SK-N-SH (cell line): ENCODE measurements at regions not wholly inside any gene's neighbourhood (a gene's known extent, or its start where the extent isn't known, plus 50 kb on each side); places are given as distances from the start of the nearest gene placed in this dataset.

Experiments used
- CTCF ChIA-PET: fragments of 300-600, 350-600 bp; formaldehyde crosslinking; extraction: SDS; loops from one replicate; lab custom pipeline; 2021; lab: Yijun Ruan, JAX
- POLR2A ChIA-PET: fragments of 350-600 bp; sonication (Branson Sonifier 250); formaldehyde crosslinking; extraction: SDS; loops from one replicate; lab custom pipeline; 2020; ENCODE audit warnings: antibody characterized with exemption, inconsistent platforms; lab: Yijun Ruan, JAX
- DNase-seq: peaks from one replicate; pipeline ENCODE4 v3.0.0; 2012
- H2AFZ ChIP-seq: fragments of 200-600 bp; sonication (generic); 2 replicates; pipeline ENCODE4 v1.8.1; 2016; ENCODE audit warnings: antibody characterized with exemption, mild to moderate bottlenecking, low read depth
- H3F3A ChIP-seq: fragments of 200-600 bp; sonication (generic); replicated peaks from 2 replicates; pipeline ENCODE3; 2016; ENCODE audit warnings: antibody characterized with exemption, mild to moderate bottlenecking; ENCODE audit not compliant: insufficient read depth
- H3K27ac ChIP-seq, 2 experiments: fragments of 200-500 bp in 1 of 2; fragments of 200-600 bp in 1 of 2; sonication (Bioruptor generic) in 1 of 2; sonication (generic), shearing (Covaris generic) in 1 of 2; 2 replicates each; pipeline versions ENCODE4 v1.5.1 to v1.6.1; 2014 to 2016; ENCODE audit warnings: low read depth in 2 of 2, inconsistent platforms in 1 of 2, low read length in 1 of 2, mild to moderate bottlenecking in 1 of 2, mixed read lengths in 1 of 2
- H3K27me3 ChIP-seq: fragments of 200-600 bp; sonication (generic), shearing (Covaris generic); 2 replicates; pipeline ENCODE4 v1.6.1; 2016; ENCODE audit warnings: mixed run types; ENCODE audit not compliant: insufficient read depth
- H3K36me3 ChIP-seq, 2 experiments: fragments of 200-500 bp in 1 of 2; fragments of 200-600 bp in 1 of 2; sonication (Bioruptor generic) in 1 of 2; sonication (generic) in 1 of 2; replicated peaks in 1 of 2; 2 replicates each; pipeline versions ENCODE3 to v1.5.1; 2014 to 2016; ENCODE audit warnings: low read length in 1 of 2, mild to moderate bottlenecking in 1 of 2; ENCODE audit not compliant: insufficient read depth in 2 of 2, control insufficient read depth in 1 of 2
- H3K4me1 ChIP-seq, 2 experiments: fragments of 200-500 bp in 1 of 2; fragments of 200-600 bp in 1 of 2; sonication (Bioruptor generic) in 1 of 2; sonication (generic), shearing (Covaris generic) in 1 of 2; 2 replicates each; pipeline versions ENCODE4 v1.5.1 to v1.6.1; 2014 to 2016; ENCODE audit warnings: low read depth in 1 of 2, low read length in 1 of 2, mixed run types in 1 of 2; ENCODE audit not compliant: insufficient read depth in 2 of 2, control insufficient read depth in 1 of 2
- H3K4me2 ChIP-seq: fragments of 200-600 bp; sonication (generic), shearing (Covaris generic); 2 replicates; pipeline ENCODE4 v1.6.1; 2017; ENCODE audit warnings: mixed run types
- H3K4me3 ChIP-seq, 2 experiments: fragments of 200-500 bp in 1 of 2; fragments of 200-600 bp in 1 of 2; sonication (Bioruptor generic) in 1 of 2; sonication (generic), shearing (Covaris generic) in 1 of 2; 2 replicates each; pipeline versions ENCODE4 v1.5.1 to v1.8.1; 2014 to 2016; ENCODE audit warnings: low read depth in 2 of 2, inconsistent platforms in 1 of 2, low read length in 1 of 2, mild to moderate bottlenecking in 1 of 2, mixed read lengths in 1 of 2, moderate library complexity in 1 of 2
- H3K79me2 ChIP-seq: fragments of 200-600 bp; sonication (generic); 2 replicates; pipeline ENCODE4 v1.8.1; 2017; ENCODE audit warnings: mild to moderate bottlenecking; ENCODE audit not compliant: insufficient read depth
- H3K9ac ChIP-seq: fragments of 200-600 bp; sonication (generic); 2 replicates; pipeline ENCODE4 v1.6.1; 2017; ENCODE audit warnings: mixed run types
- H3K9me2 ChIP-seq: fragments of 200-600 bp; sonication (generic); 2 replicates; pipeline ENCODE4 v1.6.1; 2017; ENCODE audit warnings: mixed run types
- H3K9me3 ChIP-seq: fragments of 200-600 bp; sonication (generic); 2 replicates; pipeline ENCODE4 v1.6.1; 2017; ENCODE audit warnings: mixed run types, mild to moderate bottlenecking, moderate library complexity
- H4K20me1 ChIP-seq: fragments of 200-600 bp; sonication (generic); 2 replicates; pipeline ENCODE4 v1.6.1; 2017; ENCODE audit warnings: mild to moderate bottlenecking, mixed run types; ENCODE audit not compliant: insufficient read depth
- CHD2 ChIP-seq: fragments of 150-350 bp; IDR thresholded peaks from 2 replicates; pipeline ENCODE4 v1.6.1; 2018; ENCODE audit warnings: low read length; ENCODE audit not compliant: partially characterized antibody
- CTCF ChIP-seq: fragments of 200-600 bp; sonication (generic); IDR thresholded peaks from 2 replicates; pipeline ENCODE4 v1.6.1; 2017; ENCODE audit warnings: antibody characterized with exemption, mild to moderate bottlenecking, moderate library complexity
- ELF1 ChIP-seq: IDR thresholded peaks from 2 replicates; pipeline ENCODE4 v1.4.0; 2012
- EP300 ChIP-seq, 2 experiments: IDR thresholded peaks; 2 replicates each; pipeline versions ENCODE4 v1.4.0 to v1.6.1; 2012; ENCODE audit warnings: borderline replicate concordance in 1 of 2, low read depth in 1 of 2, low read length in 1 of 2
- EZH2phosphoT487 ChIP-seq: fragments of 200-600 bp; sonication (generic); IDR thresholded peaks from 2 replicates; pipeline ENCODE4 v1.6.1; 2017; ENCODE audit warnings: low read depth, mixed run types, mild to moderate bottlenecking, antibody characterized with exemption, moderate library complexity, borderline replicate concordance
- FOSL2 ChIP-seq: IDR thresholded peaks from 2 replicates; pipeline ENCODE4 v1.4.0; 2012; ENCODE audit warnings: low read depth, mild to moderate bottlenecking, moderate library complexity, borderline replicate concordance
- FOXM1 ChIP-seq: IDR thresholded peaks from 2 replicates; pipeline ENCODE4 v1.4.0; 2012; ENCODE audit warnings: low read depth, mild to moderate bottlenecking
- GABPA ChIP-seq: IDR thresholded peaks from 2 replicates; pipeline ENCODE4 v1.4.0; 2012; ENCODE audit warnings: low read depth, mild to moderate bottlenecking
- MAX ChIP-seq: IDR thresholded peaks from 2 replicates; pipeline ENCODE4 v1.4.0; 2012; ENCODE audit warnings: low read depth
- MEF2A ChIP-seq: IDR thresholded peaks from 2 replicates; pipeline ENCODE4 v1.4.0; 2012; ENCODE audit warnings: low read depth, borderline replicate concordance
- MXI1 ChIP-seq: IDR thresholded peaks from 2 replicates; pipeline ENCODE4 v1.6.1; 2012; ENCODE audit warnings: mild to moderate bottlenecking, low read depth, low read length, improper control_type of control experiment
- NRF1 ChIP-seq: IDR thresholded peaks from 2 replicates; pipeline ENCODE4 v1.6.1; 2012; ENCODE audit warnings: low read depth, mild to moderate bottlenecking, low read length
- POLR2AphosphoS5 ChIP-seq: IDR thresholded peaks from 2 replicates; pipeline ENCODE4 v1.6.1; 2012; ENCODE audit warnings: low read depth, low read length
- RAD21 ChIP-seq: IDR thresholded peaks from 2 replicates; pipeline ENCODE4 v1.6.1; 2012; ENCODE audit warnings: mild to moderate bottlenecking, low read length
- SIN3A ChIP-seq: IDR thresholded peaks from 2 replicates; pipeline ENCODE4 v1.6.1; 2012; ENCODE audit warnings: low read depth, mild to moderate bottlenecking, low read length, moderate library complexity, borderline replicate concordance
- SMC3 ChIP-seq: IDR thresholded peaks from 2 replicates; pipeline ENCODE4 v1.6.1; 2012; ENCODE audit warnings: low read depth, low read length, improper control_type of control experiment
- TCF12 ChIP-seq: IDR thresholded peaks from 2 replicates; pipeline ENCODE4 v1.4.0; 2012
- TEAD4 ChIP-seq: IDR thresholded peaks from 2 replicates; pipeline ENCODE4 v1.4.0; 2012; ENCODE audit warnings: mild to moderate bottlenecking, borderline replicate concordance; ENCODE audit not compliant: insufficient read depth
- WGBS: methylation state at CpG from one replicate; pipeline ENCODE4 v1.1.6; 2017; ENCODE audit warnings: low lambda C conversion rate; 5-methylcytosine and 5-hydroxymethylcytosine counted together

- CTCF ChIA-PET: no interaction called here
- H3K27ac ChIP-seq: no peak overlapping the region
- no peaks in the 10 kb centered on the region for H3F3A ChIP-seq
- H3K36me3 ChIP-seq: no peaks in the 10 kb centered on the region
- no peak overlapping the region for H2AFZ ChIP-seq
- H3K9ac ChIP-seq: no peak overlapping the region
- TF ChIP-seq RAD21 (no peak), POLR2AphosphoS5 (no peak), NRF1 (no peak), FOXM1 (no peak), CHD2 (no peak), GABPA (no peak), SIN3A (no peak)
- TF ChIP-seq, all 33 proteins: peak for 0
- Histone ChIP-seq H3K27me3 (no peaks in the 10 kb centered on the region), H3K4me2 (no peak overlapping the region), H3K9me3 (no peaks in the 10 kb centered on the region), H3K79me2 (no peaks in the 10 kb centered on the region), H3K9me2 (no peaks in the 10 kb centered on the region), H4K20me1 (no peaks in the 10 kb centered on the region), H3K4me3 (no peak overlapping the region), H3K4me1 (no peaks in the 10 kb centered on the region)
- POLR2A ChIA-PET: no interaction called here
- WGBS: 0% methylated on average over 4 of the region's 5 CpGs
- DNase-seq: no peak
These were observed 275.2 kb upstream of the SSTR1 start for GRCh38 chr14:37932481-37932880.

- ChIA-PET CTCF (no interaction called here), POLR2A (no interaction called here)
These were observed 270.7 kb upstream of the SSTR1 start for GRCh38 chr14:37936971-37937370.

GRCh38 chr14:37939442-37940028, 268.2 kb upstream of the SSTR1 start:
- Histone ChIP-seq H3K9me3 (no peaks in the 10 kb centered on the region), H4K20me1 (no peaks in the 10 kb centered on the region), H3K36me3 (no peaks in the 10 kb centered on the region), H3K27me3 (no peaks in the 10 kb centered on the region), H3K27ac (no peak overlapping the region), H3K4me2 (no peak overlapping the region), H3K4me3 (no peak overlapping the region), H3K9me2 (no peaks in the 10 kb centered on the region), H3K9ac (no peak overlapping the region), H3K79me2 (no peaks in the 10 kb centered on the region), H3K4me1 (no peaks in the 10 kb centered on the region), H3F3A (no peaks in the 10 kb centered on the region), H2AFZ (no peak overlapping the region)
- ChIA-PET POLR2A (no interaction called here), CTCF (no interaction called here)
- WGBS: 7% methylated on average over 5 of the region's 6 CpGs
- DNase-seq: no peak
- TF ChIP-seq CTCF (no peak), MAX (no peak), ELF1 (no peak), EP300 (IDR thresholded peaks at IDR 0.05; ENCODE audit: borderline replicate concordance in 1 of 2, low read depth in 1 of 2, low read length in 1 of 2) (no peak), SIN3A (no peak), FOSL2 (no peak), TCF12 (no peak), POLR2AphosphoS5 (no peak), EZH2phosphoT487 (no peak), MEF2A (no peak), TEAD4 (no peak), CHD2 (no peak), MXI1 (no peak), SMC3 (no peak)

More at GRCh38 chr14:37936971-37937370, 270.7 kb upstream of the SSTR1 start:
- Histone ChIP-seq H3K9ac (no peak overlapping the region), H3K4me3 (no peak overlapping the region), H3K4me2 (no peak overlapping the region), H3K27ac (no peak overlapping the region), H3K79me2 (no peaks in the 10 kb centered on the region), H3K9me2 (no peaks in the 10 kb centered on the region), H3K36me3 (no peaks in the 10 kb centered on the region), H3K9me3 (no peaks in the 10 kb centered on the region), H3K27me3 (no peaks in the 10 kb centered on the region), H2AFZ (no peak overlapping the region)
- 25% methylated on average over 1 of the region's 2 CpGs for WGBS
- DNase-seq: no peak
- TF ChIP-seq FOXM1: no peak
- TF ChIP-seq, all 33 proteins: peak for 0
- Histone ChIP-seq H4K20me1 (no peaks in the 10 kb centered on the region), H3F3A (no peaks in the 10 kb centered on the region), H3K4me1 (no peaks in the 10 kb centered on the region)
